Endothelial cell of umbilical vein (primary cell): ENCODE measurements at regions not wholly inside any gene's neighbourhood (a gene's known extent, or its start where the extent isn't known, plus 50 kb on each side); places are given as distances from the start of the nearest gene placed in this dataset.
"Not testable (repeated sequence)": the region's sequence is repeated elsewhere in the genome, so short reads cannot be mapped to it uniquely, and the experiment has no call there.

Experiments
- BruUV-seq: library from RNA; stranded (reverse); fragments of 400-500 nt; replicated peaks from 2 replicates; lab custom pipeline; 2021; lab: Mats Ljungman, UMichigan
- CTCF ChIA-PET: fragments of 300-600, 350-600 bp; sonication (Branson Sonifier 250); formaldehyde crosslinking; loops from one replicate; lab custom pipeline; 2021; ENCODE audit warnings: antibody characterized with exemption, inconsistent platforms; lab: Charles Lee
- POLR2A ChIA-PET: fragments of 300-600, 350-600 bp; sonication (Branson Sonifier 250); formaldehyde crosslinking; loops from one replicate; lab custom pipeline; 2021; ENCODE audit warnings: antibody characterized with exemption, inconsistent platforms; lab: Charles Lee
- DNase-seq: peaks from one replicate; pipeline ENCODE4 v3.0.0-alpha.2; 2011; ENCODE audit warnings: low read depth, low spot score
- FAIRE-seq: peaks from 2 replicates; lab custom pipeline; 2011; peaks lifted over from hg19 to GRCh38; lab: Jason Lieb, UNC
- H2AFZ ChIP-seq: 2 replicates; pipeline ENCODE4 v1.6.0; 2012; ENCODE audit warnings: low read depth, low read length, control low read depth, inconsistent platforms
- H3K27ac ChIP-seq: 2 replicates; pipeline ENCODE4 v1.5.1; 2011; ENCODE audit warnings: low read depth, mild to moderate bottlenecking, control low read depth, low read length, moderate library complexity; ENCODE audit not compliant: insufficient read depth
- H3K27me3 ChIP-seq, 2 experiments: 2 replicates each; pipeline versions ENCODE4 v1.6.0 to v1.6.1; 2011; ENCODE audit warnings: low read length in 2 of 2, mixed read lengths in 1 of 2; ENCODE audit not compliant: control insufficient read depth in 2 of 2, insufficient read depth in 2 of 2
- H3K36me3 ChIP-seq, 2 experiments: 2 replicates in 1 of 2; 3 replicates in 1 of 2; pipeline ENCODE4 v1.5.1; 2011; ENCODE audit warnings: low read length in 2 of 2, mild to moderate bottlenecking in 1 of 2, moderate library complexity in 1 of 2; ENCODE audit not compliant: control insufficient read depth in 2 of 2, insufficient read depth in 2 of 2; ENCODE audit errors: extremely low read depth in 1 of 2
- H3K4me1 ChIP-seq: 3 replicates; pipeline ENCODE4 v1.5.1; 2011; ENCODE audit warnings: mild to moderate bottlenecking, low read length; ENCODE audit not compliant: control insufficient read depth, insufficient read depth; ENCODE audit errors: extremely low read depth
- H3K4me2 ChIP-seq: 2 replicates; pipeline ENCODE4 v1.6.1; 2011; ENCODE audit warnings: low read length, control low read depth, mixed read lengths; ENCODE audit not compliant: insufficient read depth
- H3K4me3 ChIP-seq, 3 experiments: fragments of 200-600 bp in 1 of 3; sonication (generic), shearing (Covaris generic) in 1 of 3; replicated peaks in 1 of 3; 2 replicates each; pipeline ENCODE4 v1.5.1; 2011 to 2016; ENCODE audit warnings: control low read depth in 3 of 3, low read length in 3 of 3, mild to moderate bottlenecking in 2 of 3, inconsistent platforms in 1 of 3, low read depth in 1 of 3, moderate library complexity in 1 of 3; ENCODE audit not compliant: insufficient read depth in 1 of 3
- H3K79me2 ChIP-seq: 2 replicates; pipeline ENCODE4 v1.6.0; 2012; ENCODE audit warnings: low read length, inconsistent platforms; ENCODE audit not compliant: control insufficient read depth, insufficient read depth
- H3K9ac ChIP-seq: replicated peaks from 2 replicates; pipeline ENCODE3; 2011; ENCODE audit warnings: low read length, control low read depth; ENCODE audit not compliant: insufficient read depth; ENCODE audit errors: extremely low read depth
- H3K9me1 ChIP-seq: replicated peaks from 3 replicates; pipeline ENCODE4 v1.6.0; 2011; ENCODE audit warnings: mild to moderate bottlenecking, low read length; ENCODE audit not compliant: control insufficient read depth, insufficient read depth; ENCODE audit errors: extremely low read depth
- H3K9me3 ChIP-seq: replicated peaks from 2 replicates; pipeline ENCODE4 v1.5.1; 2012; ENCODE audit warnings: low read length, inconsistent platforms; ENCODE audit not compliant: control insufficient read depth, insufficient read depth
- H4K20me1 ChIP-seq: replicated peaks from 2 replicates; pipeline ENCODE3; 2011; ENCODE audit warnings: mild to moderate bottlenecking, low read length; ENCODE audit not compliant: control insufficient read depth, insufficient read depth; ENCODE audit errors: extremely low read depth
- dilution Hi-C: fragments of 300-500 bp; cut with MboI; formaldehyde crosslinking; loops from one replicate; pipeline ENCODE4 v1.15.0; 2019; ENCODE audit warnings: low sequenced_read_pairs; ENCODE audit not compliant: extremely low pct_ligation_motif_present
- intact Hi-C: fragments of 100-400 bp; cut with micrococcal nuclease; formaldehyde crosslinking; loops from one replicate; pipeline ENCODE4 v1.10.0; 2022

GRCh38 chr7:51393003-51393402 lies 76.4 kb upstream of the COBL start:
- H4K20me1 ChIP-seq, H3K27me3 ChIP-seq, DNase-seq, FAIRE-seq, intact Hi-C loops, H3K4me3 ChIP-seq, H3K79me2 ChIP-seq, POLR2A ChIA-PET, H2AFZ ChIP-seq, BruUV-seq, H3K27ac ChIP-seq, H3K9me1 ChIP-seq, CTCF ChIA-PET, H3K9me3 ChIP-seq, H3K4me2 ChIP-seq, H3K9ac ChIP-seq, H3K36me3 ChIP-seq, H3K4me1 ChIP-seq, dilution Hi-C loops: not testable (repeated sequence)

GRCh38 chr7:51389952-51390351 lies 73.3 kb upstream of the COBL start:
- BruUV-seq, dilution Hi-C loops, H3K4me2 ChIP-seq, H3K36me3 ChIP-seq, H3K27ac ChIP-seq, H2AFZ ChIP-seq, H3K9me1 ChIP-seq, H3K9me3 ChIP-seq, POLR2A ChIA-PET, H4K20me1 ChIP-seq, CTCF ChIA-PET, DNase-seq, H3K27me3 ChIP-seq, H3K4me1 ChIP-seq, intact Hi-C loops, H3K9ac ChIP-seq, H3K4me3 ChIP-seq, FAIRE-seq, H3K79me2 ChIP-seq: not testable (repeated sequence)

- H3K9me1 ChIP-seq, H3K79me2 ChIP-seq, H3K4me2 ChIP-seq, BruUV-seq, POLR2A ChIA-PET, H2AFZ ChIP-seq, H3K27me3 ChIP-seq, FAIRE-seq, H3K36me3 ChIP-seq, dilution Hi-C loops, H3K9me3 ChIP-seq, H3K4me1 ChIP-seq, CTCF ChIA-PET, H4K20me1 ChIP-seq, intact Hi-C loops, H3K9ac ChIP-seq, H3K4me3 ChIP-seq, H3K27ac ChIP-seq, DNase-seq: not testable (repeated sequence)
Measured at GRCh38 chr7:51389216-51389812, 72.7 kb upstream of the COBL start.

GRCh38 chr7:51388241-51388640 lies 71.6 kb upstream of the COBL start:
- H3K27me3 ChIP-seq, H3K9me3 ChIP-seq, FAIRE-seq, DNase-seq, H3K27ac ChIP-seq, H2AFZ ChIP-seq, H3K79me2 ChIP-seq, H3K4me2 ChIP-seq, H3K9me1 ChIP-seq, H3K4me3 ChIP-seq, BruUV-seq, H3K36me3 ChIP-seq, POLR2A ChIA-PET, intact Hi-C loops, H3K9ac ChIP-seq, H3K4me1 ChIP-seq, dilution Hi-C loops, H4K20me1 ChIP-seq: not testable (repeated sequence)
- CTCF ChIA-PET, result interaction anchor here (0.7 kb wide), 1 partner anchor 1010 kb away, joined by 4 read pairs; no protein-coding TSS in a partner anchor
